ENCODE measurements at regions not wholly inside any gene's neighbourhood (a gene's known extent, or its start where the extent isn't known, plus 50 kb on each side); places are given as distances from the start of the nearest gene placed in this dataset.
"Not testable (repeated sequence)": the region's sequence is repeated elsewhere in the genome, so short reads cannot be mapped to it uniquely, and the experiment has no call there.

GRCh38 chr1:143574891-143575520 lies 396.8 kb downstream of the FAM72C start:
- Histone ChIP-seq H3F3A (replicated peaks; ENCODE audit: low read depth) (no peaks in the 10 kb centered on the region), H3K4me2 (no peak overlapping the region), H3K4me1 (ENCODE audit: insufficient read depth) (no peaks in the 10 kb centered on the region), H3K27ac (ENCODE audit: low read depth) (no peak overlapping the region), H3K36me3 (ENCODE audit: insufficient read depth) (no peaks in the 10 kb centered on the region), H3K27me3 (ENCODE audit: insufficient read depth) (no peaks in the 10 kb centered on the region), H2AFZ (no peak overlapping the region), H3K9me2 (ENCODE audit: insufficient read depth) (no peaks in the 10 kb centered on the region), H3K79me2 (replicated peaks; ENCODE audit: insufficient read depth) (no peaks in the 10 kb centered on the region), H4K20me1 (replicated peaks; ENCODE audit: insufficient read depth) (no peaks in the 10 kb centered on the region), H3K4me3 (no peak overlapping the region)
- no peaks in the 10 kb centered on the region for H3K4me1 Mint-ChIP-seq
- H3K4me3 Mint-ChIP-seq, result no peak overlapping the region
- no peak overlapping the region for H3K27ac Mint-ChIP-seq
- ATAC-seq (no peak), DNase-seq (ENCODE audit: low spot score) (no peak)
- no peak for TF ChIP-seq EZH2 (IDR thresholded peaks at IDR 0.05; ENCODE audit: low read depth, unreplicated experiment)
- TF ChIP-seq CTCF (conservative IDR thresholded peaks at IDR 0.05; ENCODE audit: low read depth in 2 of 2), result no peak
- no peaks in the 10 kb centered on the region for H3K36me3 Mint-ChIP-seq (ENCODE audit: low read depth)
- peaks cover 4% of the 10 kb centered on the region for H3K27me3 Mint-ChIP-seq (ENCODE audit: insufficient read depth, low read depth, poor library complexity)
- peaks cover 8% of the 10 kb centered on the region; the same call in 2 of the 3 replicates for H3K9me3 Mint-ChIP-seq

GRCh38 chr1:143572661-143573060 lies 399.1 kb downstream of the FAM72C start:
- not testable (repeated sequence) for H3K27me3 ChIP-seq (ENCODE audit: insufficient read depth); H2AFZ ChIP-seq; H4K20me1 ChIP-seq (replicated peaks; ENCODE audit: insufficient read depth); H3K27ac Mint-ChIP-seq; H3K4me2 ChIP-seq; H3K27me3 Mint-ChIP-seq (ENCODE audit: insufficient read depth, low read depth, poor library complexity); H3K4me1 Mint-ChIP-seq; H3K9me2 ChIP-seq (ENCODE audit: insufficient read depth); H3K36me3 ChIP-seq (ENCODE audit: insufficient read depth); H3K4me3 ChIP-seq; H3K9me3 Mint-ChIP-seq; H3K4me3 Mint-ChIP-seq; ATAC-seq; H3F3A ChIP-seq (replicated peaks; ENCODE audit: low read depth); DNase-seq (ENCODE audit: low spot score); H3K4me1 ChIP-seq (ENCODE audit: insufficient read depth); H3K27ac ChIP-seq (ENCODE audit: low read depth); H3K79me2 ChIP-seq (replicated peaks; ENCODE audit: insufficient read depth); H3K36me3 Mint-ChIP-seq (ENCODE audit: low read depth)

GRCh38 chr1:143563761-143564160 lies 408.0 kb downstream of the FAM72C start:
- H3K36me3 ChIP-seq (ENCODE audit: insufficient read depth); H3K9me3 Mint-ChIP-seq; H3K27me3 Mint-ChIP-seq (ENCODE audit: insufficient read depth, low read depth, poor library complexity); H3K9me2 ChIP-seq (ENCODE audit: insufficient read depth); H3F3A ChIP-seq (replicated peaks; ENCODE audit: low read depth); ATAC-seq; H3K27ac ChIP-seq (ENCODE audit: low read depth); H3K36me3 Mint-ChIP-seq (ENCODE audit: low read depth); H3K4me1 ChIP-seq (ENCODE audit: insufficient read depth); H3K4me3 ChIP-seq; H3K4me2 ChIP-seq; H3K79me2 ChIP-seq (replicated peaks; ENCODE audit: insufficient read depth); H2AFZ ChIP-seq; DNase-seq (ENCODE audit: low spot score); H3K4me1 Mint-ChIP-seq; H4K20me1 ChIP-seq (replicated peaks; ENCODE audit: insufficient read depth); H3K27me3 ChIP-seq (ENCODE audit: insufficient read depth): not testable (repeated sequence)
- Mint-ChIP-seq H3K4me3 (peak overlapping the region; percentile 80), H3K27ac (peak overlapping the region; percentile 97)

- H3K27ac ChIP-seq (ENCODE audit: low read depth), result no peak overlapping the region
- Mint-ChIP-seq H3K36me3 (ENCODE audit: low read depth) (no peaks in the 10 kb centered on the region; the same call in 2 of the 3 replicates), H3K4me3 (no peak overlapping the region), H3K27me3 (ENCODE audit: insufficient read depth, low read depth, poor library complexity) (peaks cover 2% of the 10 kb centered on the region), H3K9me3 (peaks cover 3% of the 10 kb centered on the region; the same call in 1 of the 3 replicates), H3K27ac (no peak overlapping the region), H3K4me1 (no peaks in the 10 kb centered on the region)
- H2AFZ ChIP-seq, result no peak overlapping the region
- no peaks in the 10 kb centered on the region for H3K79me2 ChIP-seq (replicated peaks; ENCODE audit: insufficient read depth)
- H4K20me1 ChIP-seq (replicated peaks; ENCODE audit: insufficient read depth), result no peaks in the 10 kb centered on the region
- no peaks in the 10 kb centered on the region for H3F3A ChIP-seq (replicated peaks; ENCODE audit: low read depth)
- no peak for TF ChIP-seq CREB1 (CRISPR knock-in tag; IDR thresholded peaks at IDR 0.05; ENCODE audit: low read depth)
- TF ChIP-seq REST (IDR thresholded peaks at IDR 0.05; ENCODE audit: unreplicated experiment), result no peak
- TF ChIP-seq ETS1 (IDR thresholded peaks at IDR 0.05), result no peak
- no peaks in the 10 kb centered on the region for H3K4me1 ChIP-seq (ENCODE audit: insufficient read depth)
- H3K36me3 ChIP-seq (ENCODE audit: insufficient read depth), result no peaks in the 10 kb centered on the region
- DNase-seq (ENCODE audit: low spot score), result no peak
- no peak overlapping the region for H3K4me3 ChIP-seq
- H3K27me3 ChIP-seq (ENCODE audit: insufficient read depth), result no peaks in the 10 kb centered on the region
- no peaks in the 10 kb centered on the region for H3K9me2 ChIP-seq (ENCODE audit: insufficient read depth)
- no peak for ATAC-seq
- no peak overlapping the region for H3K4me2 ChIP-seq
Observed at GRCh38 chr1:143553627-143554026, 418.2 kb downstream of the FAM72C start.

All from GM23338 (cell line).